GM18520 (cell line): ENCODE measurements at regions not wholly inside any gene's neighbourhood (a gene's known extent, or its start where the extent isn't known, plus 50 kb on each side); places are given as distances from the start of the nearest gene placed in this dataset.

Source experiments
- ATAC-seq: cut with Tn5 transposase; IDR thresholded peaks from one replicate; pipeline ENCODE4 v1.9.1; 2021; ENCODE audit not compliant: unreplicated experiment

- ATAC-seq, result no peak
These were observed 70.1 kb upstream of the VRK1 start for GRCh38 chr14:96727073-96727472.

- ATAC-seq, result no peak
These were observed 69.7 kb upstream of the VRK1 start for GRCh38 chr14:96727491-96727890.

- no peak for ATAC-seq
These were observed 69.0 kb upstream of the VRK1 start for GRCh38 chr14:96727980-96728717.

DNA sequence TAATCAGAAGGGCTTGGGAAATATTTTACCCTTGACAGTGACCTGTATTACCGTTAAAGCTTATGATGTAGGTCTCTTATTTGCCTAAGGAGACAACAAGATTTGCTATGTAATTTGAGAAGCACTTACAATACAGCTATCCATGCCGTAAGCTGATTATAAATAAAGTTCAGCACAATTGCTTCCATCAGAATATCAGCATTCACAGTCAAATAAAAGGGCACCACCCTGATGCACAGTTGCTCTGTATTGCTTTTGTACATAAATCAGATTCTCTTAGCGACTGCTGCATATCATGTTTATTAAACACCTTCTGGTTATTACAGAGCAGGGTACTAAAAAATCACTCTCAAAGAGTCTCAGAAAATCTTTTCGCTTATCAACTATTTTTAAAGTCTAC is 67.3 kb upstream of the VRK1 start:
- no peak for ATAC-seq

DNA sequence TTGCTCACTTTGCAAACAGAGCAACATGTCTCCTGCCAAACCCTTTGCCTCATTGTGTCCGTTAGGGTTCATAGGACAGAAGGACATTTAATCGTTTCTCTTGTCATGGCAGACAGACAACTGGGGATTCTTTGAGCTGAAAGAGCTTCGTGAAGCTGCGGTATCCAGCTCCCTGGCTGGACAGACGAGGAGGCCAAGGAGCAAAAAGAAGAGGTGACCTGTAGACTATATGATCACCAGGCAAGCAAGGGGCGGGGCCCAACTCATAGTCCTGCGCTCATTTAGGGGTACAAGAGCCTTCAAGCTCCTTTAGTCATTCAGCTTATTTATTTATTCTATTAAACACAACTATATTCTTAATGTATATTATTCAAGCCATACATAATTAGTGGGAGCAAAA is 66.8 kb upstream of the VRK1 start:
- ATAC-seq, result no peak

GRCh38 chr14:96734076-96734622 is 63.0 kb upstream of the VRK1 start:
- no peak for ATAC-seq

GRCh38 chr14:96735526-96735925 is 61.7 kb upstream of the VRK1 start:
- ATAC-seq, result no peak

GRCh38 chr14:96736439-96736838 is 60.7 kb upstream of the VRK1 start:
- no peak for ATAC-seq

DNA sequence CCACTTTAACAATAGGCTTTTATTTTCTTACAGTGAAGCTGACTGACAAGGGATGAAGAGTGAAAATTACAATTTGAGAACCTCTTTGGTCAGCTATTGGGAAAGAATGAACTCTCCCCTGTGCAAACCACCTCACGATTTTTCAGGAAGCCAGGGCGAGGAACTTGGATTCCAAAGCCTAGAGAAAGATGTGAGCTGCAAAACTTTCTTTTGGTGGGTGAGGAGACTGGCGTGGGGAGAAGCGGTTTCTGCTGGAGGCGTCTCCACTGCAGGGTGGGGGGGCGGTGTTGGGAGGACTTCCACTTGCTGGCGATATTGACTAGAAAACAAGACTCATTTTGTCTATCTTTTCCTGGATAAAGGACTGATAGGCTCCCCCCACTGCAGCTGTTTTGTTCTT is 59.3 kb upstream of the VRK1 start:
- ATAC-seq, result no peak

DNA sequence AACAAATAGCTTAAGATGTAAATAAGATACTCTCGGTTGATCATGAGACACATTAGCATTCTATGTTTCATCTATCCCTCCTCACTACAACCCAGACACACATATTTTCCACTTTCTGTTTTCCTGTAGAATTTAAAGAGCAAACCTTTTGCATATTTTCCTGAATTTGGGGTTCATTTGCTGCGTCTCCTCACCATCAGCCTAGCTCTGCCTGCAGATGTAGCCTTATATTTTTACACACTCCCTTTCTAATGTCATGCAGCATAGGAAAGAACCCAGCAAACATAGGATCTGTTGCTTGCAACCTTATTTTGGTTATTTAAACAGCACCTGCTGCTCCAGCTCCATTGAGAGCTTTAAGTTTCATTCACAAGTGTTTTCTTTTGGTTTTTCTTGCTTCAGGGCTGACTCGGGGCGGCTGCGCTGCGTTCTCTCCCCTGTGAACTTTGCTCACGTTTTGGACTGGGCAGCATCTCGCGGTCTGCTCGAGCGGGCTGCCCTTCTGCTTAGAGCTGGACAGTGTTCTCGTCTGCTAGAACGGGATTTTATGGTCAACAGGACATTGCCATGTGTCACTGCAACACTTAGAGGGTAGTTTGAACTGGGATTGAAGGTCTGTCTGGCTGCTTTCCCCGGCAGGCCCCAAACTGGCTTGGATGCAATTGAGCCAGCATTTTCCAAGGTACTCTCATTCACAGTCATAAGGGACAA is 57.8 kb upstream of the VRK1 start:
- ATAC-seq, result no peak

DNA sequence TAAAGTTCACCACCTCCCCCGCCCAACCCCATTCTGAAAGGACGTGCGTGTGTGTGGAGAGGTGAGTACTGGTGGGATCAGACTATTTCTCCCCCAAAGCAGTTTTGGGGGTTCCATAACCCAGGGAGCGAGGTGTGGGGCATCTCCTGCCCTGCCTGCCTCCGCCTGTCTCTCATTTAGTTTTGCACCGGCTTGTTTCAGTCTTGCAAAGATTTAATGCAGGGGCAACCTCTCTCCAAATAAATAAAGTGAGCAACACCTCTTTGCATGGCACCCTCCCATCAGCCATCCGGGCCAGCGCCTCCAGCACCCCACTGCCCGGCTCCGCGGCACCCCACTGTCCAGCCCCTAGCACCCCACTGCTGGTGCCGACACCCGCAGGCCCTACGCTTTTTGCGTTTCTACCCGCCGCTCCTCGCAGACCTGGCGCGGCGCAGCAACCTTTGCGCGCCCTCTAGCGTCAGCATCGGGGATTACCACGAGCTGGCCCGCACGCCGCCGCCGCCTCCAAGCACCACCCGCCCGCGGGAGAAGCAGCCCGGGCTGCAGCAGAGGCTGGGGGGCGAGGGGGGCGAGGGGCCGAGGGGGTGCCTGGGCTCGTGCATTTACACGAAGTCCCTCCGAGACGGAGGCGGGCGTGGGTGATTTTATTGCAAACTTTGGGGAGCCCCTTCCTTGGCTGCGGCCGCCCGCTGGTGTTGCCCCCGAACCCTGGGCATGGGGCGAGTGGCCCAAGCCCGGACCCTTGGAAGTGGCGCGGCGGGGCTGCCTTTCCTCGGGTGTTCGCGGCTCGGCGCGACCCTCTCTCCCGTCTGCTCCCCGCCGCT is 55.8 kb upstream of the VRK1 start:
- ATAC-seq, result no peak

DNA sequence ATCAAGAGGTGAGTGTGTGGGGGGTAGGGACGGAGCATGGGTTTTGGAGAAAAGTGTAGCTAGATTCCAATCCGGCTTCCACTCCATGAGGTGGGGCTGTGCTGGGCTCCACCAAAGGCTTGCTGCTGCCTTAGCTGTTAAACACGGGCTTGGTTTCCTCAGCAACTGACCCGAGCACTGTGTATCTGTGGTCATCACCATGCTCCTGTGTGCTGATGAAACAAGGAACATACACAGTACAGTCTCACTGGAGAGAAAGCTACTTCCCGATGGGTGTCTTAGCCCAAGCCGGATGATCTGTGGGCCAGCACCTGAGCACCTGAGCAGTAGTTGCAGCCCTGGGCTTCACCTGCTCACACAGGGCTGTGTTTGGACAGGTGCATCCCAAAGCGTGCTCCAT is 52.9 kb upstream of the VRK1 start:
- ATAC-seq, result no peak

GRCh38 chr14:96745500-96746051 is 51.6 kb upstream of the VRK1 start:
- no peak for ATAC-seq

GRCh38 chr14:96746101-96746500 is 51.1 kb upstream of the VRK1 start:
- ATAC-seq, result no peak

DNA sequence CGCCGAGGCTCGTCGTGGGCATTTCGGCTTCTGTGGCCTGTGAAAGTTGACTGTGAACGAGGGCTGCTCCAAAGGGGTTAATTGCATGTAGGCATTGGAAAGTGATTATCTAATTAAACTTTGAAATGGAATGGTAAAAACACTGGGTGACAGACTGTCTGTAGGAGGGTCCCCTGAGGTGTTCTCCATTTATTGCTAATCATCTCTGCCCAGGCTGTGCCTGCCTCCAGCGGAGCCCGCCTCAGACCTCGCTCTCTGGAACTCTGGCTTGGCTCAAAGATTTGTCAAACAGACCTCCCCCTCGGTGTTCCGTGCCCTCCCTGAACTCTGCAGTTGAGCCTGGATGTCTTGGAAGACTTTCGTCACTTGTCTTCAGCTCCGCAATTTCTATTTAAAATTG is 50.2 kb upstream of the VRK1 start:
- ATAC-seq, result no peak
